HG03469 (cell line): ENCODE measurements at regions not wholly inside any gene's neighbourhood (a gene's known extent, or its start where the extent isn't known, plus 50 kb on each side); places are given as distances from the start of the nearest gene placed in this dataset.
"Not testable (repeated sequence)": the region's sequence is repeated elsewhere in the genome, so short reads cannot be mapped to it uniquely, and the experiment has no call there.

Source experiments
- ATAC-seq: cut with Tn5 transposase; IDR thresholded peaks from one replicate; pipeline ENCODE4 v1.9.1; 2021; ENCODE audit warnings: mild to moderate bottlenecking, moderate library complexity, moderate number of reproducible peaks; ENCODE audit not compliant: unreplicated experiment

DNA sequence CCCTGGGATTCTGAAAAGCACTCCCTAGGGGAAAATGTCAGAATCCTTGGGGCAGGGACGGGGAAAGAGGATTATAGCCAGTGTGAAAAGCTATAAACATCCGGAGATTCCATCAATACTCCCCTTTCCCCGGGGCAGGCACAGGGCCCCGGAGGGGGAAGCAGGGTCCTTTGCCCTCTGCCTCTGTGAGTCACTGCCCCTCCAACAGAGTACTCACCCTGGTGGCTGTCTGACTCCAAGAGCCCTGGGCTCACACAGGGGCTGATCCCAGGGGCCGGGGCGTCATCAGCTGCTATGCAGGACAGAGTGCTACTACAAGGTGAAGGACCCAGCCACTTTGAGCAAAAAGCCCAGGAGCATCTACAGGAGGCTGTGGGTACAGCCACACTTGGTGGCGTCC lies 133.0 kb upstream of the PRR20G start:
- no peak for ATAC-seq

DNA sequence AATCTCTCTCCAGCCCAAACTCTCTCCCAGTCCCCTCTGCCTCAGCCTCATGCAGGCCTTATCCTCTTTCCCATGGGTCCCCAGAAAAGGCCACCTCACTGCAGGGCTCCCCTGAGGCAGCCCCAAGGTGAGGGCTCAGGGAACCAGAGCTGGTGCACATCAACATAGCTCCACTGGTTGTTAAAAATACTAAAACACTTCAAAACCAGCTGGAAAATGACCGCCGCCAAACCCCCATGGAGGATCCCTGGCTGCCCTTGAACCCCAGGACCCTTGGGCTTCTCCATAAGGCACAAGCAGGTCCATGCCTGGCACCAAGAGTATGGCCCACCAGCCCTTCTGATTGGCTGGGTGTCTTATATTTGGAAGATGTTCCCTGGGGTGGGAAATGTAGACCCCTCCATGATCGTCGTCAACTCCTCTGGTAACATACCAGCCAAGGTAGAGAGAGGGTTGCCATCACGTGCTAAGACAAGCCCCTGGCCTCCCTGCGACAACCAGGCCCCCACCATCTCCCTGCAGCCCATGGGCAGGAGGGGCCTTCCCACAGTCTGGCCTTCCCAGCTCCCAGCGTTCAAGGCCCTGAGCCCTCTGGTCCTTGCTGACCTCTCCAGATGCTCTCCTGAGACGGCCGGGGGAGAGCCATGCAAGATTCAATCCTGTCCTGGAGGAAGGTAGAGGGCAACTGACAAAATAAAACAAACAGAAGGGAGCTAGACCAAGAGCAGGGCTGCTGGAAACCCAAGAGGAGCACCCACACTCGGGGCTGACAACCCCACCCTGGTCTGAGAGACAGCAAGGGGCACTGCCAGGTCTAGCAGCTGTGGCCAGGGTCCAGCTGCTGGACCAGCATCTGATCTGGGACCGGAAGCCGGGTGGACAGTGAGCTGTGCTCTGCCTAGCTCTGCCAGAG lies 132.1 kb upstream of the PRR20G start:
- ATAC-seq = no peak

- no peak for ATAC-seq
These were observed 131.3 kb upstream of the PRR20G start for GRCh38 chr3:127419182-127419581.

GRCh38 chr3:127418560-127419147 lies 130.8 kb upstream of the PRR20G start:
- no peak for ATAC-seq

GRCh38 chr3:127417709-127418559 lies 130.1 kb upstream of the PRR20G start:
- no peak for ATAC-seq

DNA sequence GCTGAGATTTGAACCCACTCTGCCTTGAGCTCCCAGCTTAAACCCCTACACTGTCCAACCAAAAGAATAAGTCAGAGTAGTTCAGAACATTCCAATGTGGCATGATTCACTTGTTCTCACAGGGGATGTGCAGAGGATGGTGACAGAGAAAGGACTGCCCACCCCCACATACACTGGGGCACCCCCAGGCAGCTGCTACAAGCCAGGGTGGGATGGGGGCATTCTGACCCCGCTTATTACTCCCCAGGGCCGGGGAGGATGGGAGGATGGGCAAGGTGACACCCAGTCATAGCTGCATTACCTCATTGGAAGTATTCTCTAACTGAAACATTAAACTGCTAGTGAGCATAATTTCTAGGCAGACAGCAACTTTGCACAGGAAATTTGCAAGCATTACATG lies 126.0 kb upstream of the PRR20G start:
- no peak for ATAC-seq

DNA sequence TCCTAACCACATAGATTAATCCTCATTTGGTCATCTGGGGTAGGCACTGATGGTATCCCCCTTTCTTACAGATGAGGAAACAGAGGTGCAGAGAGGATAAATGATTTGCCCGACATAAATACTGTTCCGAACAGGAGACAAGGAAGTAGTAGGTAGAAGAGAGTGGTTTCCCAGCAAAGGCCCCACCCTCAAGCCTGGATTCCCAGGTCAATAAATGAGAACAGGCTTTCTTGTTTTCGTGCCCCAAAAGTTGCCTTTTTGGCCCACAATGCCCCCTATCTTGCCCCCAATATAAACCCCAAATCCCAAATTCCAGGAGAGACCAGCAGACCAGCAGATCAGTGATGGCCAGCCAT lies 125.5 kb upstream of the PRR20G start:
- no peak for ATAC-seq

DNA sequence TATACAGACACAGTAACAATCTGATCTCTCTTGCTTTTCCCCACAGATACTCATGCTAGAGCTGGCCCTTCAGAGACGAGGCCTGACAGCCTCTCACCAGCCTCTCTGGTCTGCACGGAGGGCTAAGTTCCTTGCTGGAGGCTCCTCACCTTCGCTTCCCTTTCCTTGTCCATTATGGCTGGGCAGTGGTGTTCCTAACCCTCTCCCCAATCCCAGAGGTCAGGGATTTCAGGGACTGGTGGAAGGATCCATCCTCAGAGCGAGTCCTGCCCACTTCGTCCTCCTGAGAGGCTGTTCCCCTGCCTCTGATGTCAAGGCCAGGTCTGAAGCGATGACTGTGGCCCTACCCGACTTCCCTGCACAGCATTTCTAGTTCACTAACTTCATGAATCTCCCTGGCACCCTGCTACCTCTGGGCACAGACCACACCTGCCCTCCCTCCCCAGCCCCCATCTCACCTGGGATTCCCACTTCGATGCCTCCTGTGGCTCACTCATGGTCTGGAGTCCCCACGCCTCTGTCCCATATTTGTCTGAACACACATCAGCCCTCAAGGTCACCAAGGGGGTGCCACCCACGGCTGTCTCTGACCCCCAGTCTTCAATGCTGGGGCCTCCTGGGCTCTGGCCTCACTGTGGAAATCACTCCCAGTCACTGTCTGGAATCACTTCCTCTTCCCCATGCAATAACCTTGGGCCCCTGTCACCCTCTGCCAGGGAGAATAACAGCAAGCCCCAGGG lies 124.9 kb upstream of the PRR20G start:
- no peak for ATAC-seq

DNA sequence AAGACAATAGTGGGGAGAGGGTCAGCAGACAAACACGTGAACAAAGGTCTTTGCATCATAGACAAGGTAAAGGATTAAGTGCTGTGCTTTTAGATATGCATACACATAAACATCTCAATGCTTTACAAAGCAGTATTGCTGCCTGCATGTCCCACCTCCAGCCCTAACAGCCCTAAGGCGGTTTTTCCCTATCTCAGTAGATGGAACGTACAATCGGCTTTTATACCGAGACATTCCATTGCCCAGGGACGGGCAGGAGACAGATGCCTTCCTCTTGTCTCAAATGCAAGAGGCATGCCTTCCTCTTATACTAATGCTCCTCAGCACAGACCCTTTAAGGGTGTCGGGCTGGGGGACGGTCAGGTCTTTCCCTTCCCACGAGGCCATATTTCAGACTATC lies 124.0 kb upstream of the PRR20G start:
- not testable (repeated sequence) for ATAC-seq

DNA sequence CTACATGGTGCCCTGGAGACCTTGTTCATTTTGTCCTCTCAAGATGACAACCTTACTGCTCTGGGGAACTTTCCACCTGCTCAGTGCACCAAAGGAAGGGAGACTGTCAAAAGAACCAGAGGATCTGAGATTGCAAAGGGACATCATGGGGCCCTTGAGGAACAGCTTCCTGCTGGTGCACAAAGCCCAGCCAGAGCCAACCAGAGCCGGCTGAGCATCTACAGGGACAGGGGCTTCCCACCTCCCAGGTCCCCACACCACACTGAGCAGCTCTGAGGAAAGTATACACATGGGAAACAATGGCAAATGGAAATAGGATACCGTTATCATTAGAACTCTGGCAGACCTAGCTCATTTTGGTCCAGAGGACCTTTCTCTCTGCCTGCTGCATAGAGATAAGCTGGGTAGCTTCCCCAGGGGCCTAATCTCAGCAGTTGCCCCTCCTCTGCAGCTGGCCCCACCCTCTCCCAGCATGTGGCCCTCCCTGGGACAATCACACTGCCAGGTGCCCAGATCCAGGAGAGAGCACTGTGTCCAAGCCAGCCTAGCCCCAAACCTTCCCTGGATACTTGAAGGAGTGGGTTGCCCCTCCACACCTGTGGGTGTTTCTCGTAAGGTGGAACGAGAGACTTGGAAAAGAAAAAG lies 123.4 kb upstream of the PRR20G start:
- ATAC-seq = no peak

- no peak for ATAC-seq
These were observed 122.8 kb upstream of the PRR20G start for GRCh38 chr3:127410678-127411077.

GRCh38 chr3:127410137-127410488 lies 122.3 kb upstream of the PRR20G start:
- no peak for ATAC-seq

GRCh38 chr3:127409421-127410136 lies 121.7 kb upstream of the PRR20G start:
- ATAC-seq = no peak

GRCh38 chr3:127408684-127409420 lies 121.0 kb upstream of the PRR20G start:
- ATAC-seq = no peak

DNA sequence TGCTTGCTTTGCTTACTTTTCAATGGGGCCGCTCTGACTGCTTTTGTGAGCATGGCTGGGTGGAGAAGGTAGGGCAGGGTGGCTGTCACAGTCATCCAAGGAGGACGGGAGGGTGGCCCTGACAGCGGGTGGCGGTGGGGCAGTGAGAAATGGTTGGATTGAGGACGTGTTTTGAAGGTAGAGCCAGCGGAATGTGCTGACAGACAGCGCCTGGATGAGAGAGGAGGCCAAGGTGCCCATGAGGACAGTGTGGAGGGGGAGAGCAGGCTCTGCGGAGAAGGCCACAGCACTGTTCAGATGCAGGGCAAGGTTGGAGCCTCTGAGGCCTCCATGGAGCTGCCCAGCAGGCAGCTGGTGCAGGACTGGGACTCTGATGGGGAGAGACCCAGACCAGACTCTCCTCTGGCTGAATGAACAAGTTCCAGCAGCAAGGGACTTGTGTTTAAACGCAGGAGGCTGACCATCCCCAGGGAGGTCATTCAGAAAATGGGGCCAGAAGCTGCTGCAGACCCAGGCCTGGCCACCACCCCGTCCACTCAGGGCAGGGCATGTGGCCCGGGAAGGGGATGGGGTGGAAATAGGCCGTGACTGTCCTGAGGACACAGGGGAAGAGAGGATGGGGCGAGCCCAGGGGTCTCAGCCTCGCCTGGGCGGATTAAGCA lies 120.3 kb upstream of the PRR20G start:
- ATAC-seq = no peak

DNA sequence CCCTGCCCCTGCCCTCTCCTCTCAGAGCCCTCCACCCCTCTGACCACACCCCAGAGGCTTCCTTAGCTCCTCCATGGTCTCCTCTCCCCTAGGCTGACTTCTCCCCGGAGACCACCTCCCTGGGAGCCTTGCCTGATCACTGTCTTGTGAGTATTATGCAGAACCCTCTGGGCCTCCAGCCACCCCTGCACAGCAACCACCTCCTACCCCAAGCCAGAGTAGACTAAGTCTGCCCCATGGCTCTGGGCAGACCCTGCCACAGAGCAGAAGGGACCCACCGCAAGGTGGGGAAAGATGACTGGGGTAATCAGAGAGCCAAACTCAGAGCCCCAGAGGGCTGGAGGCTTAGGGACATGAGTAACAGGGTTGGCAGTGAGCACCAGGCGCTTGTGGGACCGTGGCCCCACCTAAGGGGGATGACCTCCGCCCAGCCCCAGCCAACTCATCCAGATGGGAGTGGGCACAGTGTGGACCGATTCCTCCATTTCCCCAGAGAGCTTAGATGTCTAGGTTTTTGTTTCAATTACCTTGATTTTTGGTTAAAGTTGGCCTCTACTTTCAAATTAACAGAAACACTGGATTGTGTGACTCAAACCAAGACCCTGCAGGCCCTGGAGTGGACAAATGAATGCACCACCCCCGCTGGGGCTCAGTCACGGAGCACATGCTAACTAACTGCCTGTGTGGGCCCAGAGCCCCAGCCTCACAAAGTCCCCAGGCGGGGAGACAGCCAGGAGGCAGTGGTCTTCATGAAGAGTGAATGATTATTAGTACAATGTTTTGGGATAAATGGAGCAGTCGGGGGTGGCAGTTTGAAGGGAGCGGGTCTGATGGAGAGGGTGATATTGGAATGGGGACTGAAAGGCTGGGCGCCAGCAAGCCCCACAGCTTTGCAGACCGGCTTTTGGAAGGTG lies 119.4 kb upstream of the PRR20G start:
- no peak for ATAC-seq

- ATAC-seq = no peak
These were observed 118.6 kb upstream of the PRR20G start for GRCh38 chr3:127406309-127407025.
